A172 (cell line): ENCODE measurements at regions not wholly inside any gene's neighbourhood (a gene's known extent, or its start where the extent isn't known, plus 50 kb on each side); places are given as distances from the start of the nearest gene placed in this dataset.

ENCODE experiments used
- DNase-seq: peaks from one replicate; pipeline ENCODE4 v3.0.0-alpha.2; 2015; ENCODE audit warnings: low spot score

- DNase-seq, result no peak
Observed at GRCh38 chr14:61132336-61132735, 148.8 kb downstream of the TMEM30B start.

GRCh38 chr14:61130512-61131260 lies 149.6 kb downstream of the SLC38A6 start:
- DNase-seq, result no peak

- DNase-seq, result no peak
Observed at GRCh38 chr14:61129168-61129745, 148.2 kb downstream of the SLC38A6 start.

GRCh38 chr14:61128382-61129167 lies 147.5 kb downstream of the SLC38A6 start:
- no peak for DNase-seq

GRCh38 chr14:61126603-61127498 lies 145.8 kb downstream of the SLC38A6 start:
- DNase-seq, result no peak

GRCh38 chr14:61125867-61126572 lies 145.0 kb downstream of the SLC38A6 start:
- no peak for DNase-seq

GRCh38 chr14:61125041-61125866 lies 144.2 kb downstream of the SLC38A6 start:
- no peak for DNase-seq

GRCh38 chr14:61122862-61123261 lies 141.8 kb downstream of the SLC38A6 start:
- no peak for DNase-seq

GRCh38 chr14:61121355-61121787 lies 140.3 kb downstream of the SLC38A6 start:
- no peak for DNase-seq

GRCh38 chr14:61120576-61120975 lies 139.5 kb downstream of the SLC38A6 start:
- DNase-seq, result no peak

GRCh38 chr14:61119006-61119405 lies 138.0 kb downstream of the SLC38A6 start:
- DNase-seq, result no peak

- no peak for DNase-seq
Observed at GRCh38 chr14:61116369-61116768, 135.3 kb downstream of the SLC38A6 start.

- DNase-seq, result no peak
Observed at GRCh38 chr14:61113561-61114225, 132.6 kb downstream of the SLC38A6 start.

GRCh38 chr14:61112506-61112905 lies 131.5 kb downstream of the SLC38A6 start:
- no peak for DNase-seq

- no peak for DNase-seq
Observed at GRCh38 chr14:61111731-61112130, 130.7 kb downstream of the SLC38A6 start.

- no peak for DNase-seq
Observed at GRCh38 chr14:61111209-61111665, 130.2 kb downstream of the SLC38A6 start.

- DNase-seq, result no peak
Observed at GRCh38 chr14:61110316-61111082, 129.5 kb downstream of the SLC38A6 start.

GRCh38 chr14:61109288-61109687 lies 128.2 kb downstream of the SLC38A6 start:
- no peak for DNase-seq
